Left ventricle myocardium inferior (tissue), 1 donor: ENCODE measurements at regions not wholly inside any gene's neighbourhood (a gene's known extent, or its start where the extent isn't known, plus 50 kb on each side); places are given as distances from the start of the nearest gene placed in this dataset.

ENCODE experiments used
- DNase-seq: peaks from one replicate; pipeline ENCODE4 v3.0.0-alpha.2; 2020
- H3K27ac ChIP-seq: fragments of 200-600 bp; replicated peaks from 2 replicates; pipeline ENCODE4 v1.8.0; 2021
- H3K27me3 ChIP-seq: fragments of 200-600 bp; 2 replicates; pipeline ENCODE4 v1.8.0; 2021; ENCODE audit warnings: low read depth
- H3K36me3 ChIP-seq: fragments of 200-600 bp; 2 replicates; pipeline ENCODE4 v1.8.0; 2021
- H3K4me1 ChIP-seq: fragments of 200-600 bp; 2 replicates; pipeline ENCODE4 v1.8.0; 2021
- H3K4me3 ChIP-seq: fragments of 200-600 bp; 2 replicates; pipeline ENCODE4 v1.8.0; 2021; ENCODE audit warnings: mild to moderate bottlenecking, moderate library complexity
- H3K9me3 ChIP-seq: fragments of 200-600 bp; replicated peaks from 2 replicates; pipeline ENCODE4 v1.8.0; 2021
- intact Hi-C: fragments of 100-400 bp; cut with micrococcal nuclease; formaldehyde crosslinking; loops from one replicate; pipeline ENCODE4 v1.11.0; 2022
- TF ChIP-seq, protein P1 (sequence below): fragments of 200-600 bp; IDR thresholded peaks from 2 replicates; pipeline ENCODE4 v1.8.0; 2021; ENCODE audit warnings: antibody characterized with exemption, mild to moderate bottlenecking, borderline replicate concordance
- donor health status: DM: no; HTN: yes; CAD: no; lungs with severe emphysema.

DNA sequence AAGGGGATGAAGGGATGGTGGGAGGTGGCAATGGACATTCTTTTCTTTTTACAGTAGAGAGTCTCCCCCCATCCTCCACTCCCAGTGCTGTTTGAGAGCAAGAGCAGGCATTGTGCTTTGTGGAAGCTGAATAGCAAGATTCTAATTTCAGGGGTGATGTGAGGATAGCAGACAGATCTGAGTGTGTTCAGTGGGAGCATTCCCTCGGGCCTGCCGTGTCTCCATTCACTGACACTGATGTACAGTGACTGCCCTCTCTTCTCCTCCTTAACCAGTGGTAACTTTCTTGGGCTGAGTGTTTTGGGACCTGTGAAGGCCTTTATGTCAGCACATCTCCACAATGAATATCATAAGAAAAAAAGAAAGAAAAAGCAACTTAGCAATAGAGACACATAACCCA lies 396.6 kb upstream of the RPS6KA3 start:
- Histone ChIP-seq H3K9me3 (no peaks in the 10 kb centered on the region), H3K4me3 (no peak overlapping the region), H3K36me3 (no peaks in the 10 kb centered on the region), H3K4me1 (no peaks in the 10 kb centered on the region), H3K27ac (no peak overlapping the region), H3K27me3 (no peaks in the 10 kb centered on the region)
- no peak for DNase-seq
- TF ChIP-seq, protein P1, sequence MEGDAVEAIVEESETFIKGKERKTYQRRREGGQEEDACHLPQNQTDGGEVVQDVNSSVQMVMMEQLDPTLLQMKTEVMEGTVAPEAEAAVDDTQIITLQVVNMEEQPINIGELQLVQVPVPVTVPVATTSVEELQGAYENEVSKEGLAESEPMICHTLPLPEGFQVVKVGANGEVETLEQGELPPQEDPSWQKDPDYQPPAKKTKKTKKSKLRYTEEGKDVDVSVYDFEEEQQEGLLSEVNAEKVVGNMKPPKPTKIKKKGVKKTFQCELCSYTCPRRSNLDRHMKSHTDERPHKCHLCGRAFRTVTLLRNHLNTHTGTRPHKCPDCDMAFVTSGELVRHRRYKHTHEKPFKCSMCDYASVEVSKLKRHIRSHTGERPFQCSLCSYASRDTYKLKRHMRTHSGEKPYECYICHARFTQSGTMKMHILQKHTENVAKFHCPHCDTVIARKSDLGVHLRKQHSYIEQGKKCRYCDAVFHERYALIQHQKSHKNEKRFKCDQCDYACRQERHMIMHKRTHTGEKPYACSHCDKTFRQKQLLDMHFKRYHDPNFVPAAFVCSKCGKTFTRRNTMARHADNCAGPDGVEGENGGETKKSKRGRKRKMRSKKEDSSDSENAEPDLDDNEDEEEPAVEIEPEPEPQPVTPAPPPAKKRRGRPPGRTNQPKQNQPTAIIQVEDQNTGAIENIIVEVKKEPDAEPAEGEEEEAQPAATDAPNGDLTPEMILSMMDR: no peak
- intact Hi-C loops: no loop called here

DNA sequence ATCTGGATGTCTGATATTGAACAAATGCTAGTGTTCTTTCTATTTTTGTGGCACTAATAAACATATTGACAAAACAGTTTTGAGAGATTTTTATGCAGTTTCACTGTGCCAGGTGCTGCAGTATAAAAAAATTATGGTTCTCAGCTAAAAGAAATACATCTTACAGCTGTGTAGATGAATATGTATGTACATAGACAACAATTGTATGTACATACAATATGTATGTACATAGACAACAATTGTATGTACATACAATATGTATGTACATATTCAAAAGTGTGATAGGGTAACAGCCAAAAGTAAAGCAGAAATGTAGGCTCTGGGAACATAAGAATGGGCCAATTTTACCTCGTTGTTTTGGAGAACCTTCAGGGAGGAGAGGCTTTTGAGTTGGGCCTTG lies 390.0 kb upstream of the RPS6KA3 start:
- no peak for DNase-seq
- Histone ChIP-seq H3K27me3 (no peaks in the 10 kb centered on the region), H3K4me3 (no peak overlapping the region), H3K4me1 (no peaks in the 10 kb centered on the region), H3K9me3 (no peaks in the 10 kb centered on the region), H3K36me3 (no peaks in the 10 kb centered on the region), H3K27ac (no peak overlapping the region)
- intact Hi-C loops: no loop called here
- TF ChIP-seq, protein P1: no peak

DNA sequence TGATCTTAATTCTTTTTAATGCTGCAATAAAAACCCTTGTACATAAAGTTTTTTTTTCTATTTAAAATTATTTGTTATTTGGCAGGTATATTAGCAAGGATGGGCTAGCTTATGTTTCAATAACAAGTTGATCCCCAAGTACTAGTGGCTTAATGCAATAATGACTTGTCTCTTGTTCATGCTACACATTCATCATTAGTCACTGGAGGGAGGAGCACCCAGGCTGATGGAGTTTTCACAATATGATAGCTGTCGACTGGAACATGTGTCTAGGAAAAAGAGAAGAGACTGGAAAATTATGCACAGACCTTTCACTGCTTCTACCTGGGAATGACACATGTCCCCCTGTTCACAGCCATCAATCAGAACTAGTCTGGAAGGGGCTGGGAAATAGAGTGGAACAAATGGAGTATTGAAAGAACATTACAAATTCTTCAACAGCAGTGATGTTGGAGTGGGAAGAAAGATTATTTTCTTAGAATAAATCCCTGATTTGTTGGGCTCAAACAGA lies 387.9 kb upstream of the RPS6KA3 start:
- no peak for DNase-seq

DNA sequence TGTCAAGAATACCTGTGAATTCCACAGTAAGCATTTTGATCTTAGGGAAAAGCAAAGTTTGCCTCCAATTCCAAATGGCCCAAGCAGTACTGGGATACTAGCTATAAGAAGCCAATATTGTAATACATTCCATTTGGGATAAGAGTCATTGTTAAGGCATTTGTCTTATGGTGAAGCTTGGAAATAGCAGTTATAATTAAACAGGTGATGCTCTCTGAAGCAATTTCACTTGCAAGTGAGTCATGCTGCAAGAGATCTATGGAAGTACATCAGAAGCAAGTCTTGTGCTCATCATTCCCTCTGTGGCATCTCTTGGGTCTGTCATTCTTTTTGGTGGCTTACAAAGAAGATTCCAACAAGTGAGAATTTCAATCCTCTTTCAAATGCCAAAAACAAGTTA lies 386.4 kb upstream of the RPS6KA3 start:
- H3K9me3 ChIP-seq: no peaks in the 10 kb centered on the region
- TF ChIP-seq, protein P1: no peak
- no peaks in the 10 kb centered on the region for H3K36me3 ChIP-seq
- H3K27ac ChIP-seq: no peak overlapping the region
- no peaks in the 10 kb centered on the region for H3K27me3 ChIP-seq
- H3K4me1 ChIP-seq: no peaks in the 10 kb centered on the region
- intact Hi-C loops: no loop called here
- no peak for DNase-seq
- H3K4me3 ChIP-seq: no peak overlapping the region

More for the DNA sequence above, 387.9 kb upstream of the RPS6KA3 start:
- no peaks in the 10 kb centered on the region for H3K4me1 ChIP-seq
- H3K4me3 ChIP-seq: no peak overlapping the region
- no peak overlapping the region for H3K27ac ChIP-seq
- no peaks in the 10 kb centered on the region for H3K9me3 ChIP-seq
- TF ChIP-seq, protein P1: no peak
- intact Hi-C loops: no loop called here
- no peaks in the 10 kb centered on the region for H3K27me3 ChIP-seq
- H3K36me3 ChIP-seq: no peaks in the 10 kb centered on the region

DNA sequence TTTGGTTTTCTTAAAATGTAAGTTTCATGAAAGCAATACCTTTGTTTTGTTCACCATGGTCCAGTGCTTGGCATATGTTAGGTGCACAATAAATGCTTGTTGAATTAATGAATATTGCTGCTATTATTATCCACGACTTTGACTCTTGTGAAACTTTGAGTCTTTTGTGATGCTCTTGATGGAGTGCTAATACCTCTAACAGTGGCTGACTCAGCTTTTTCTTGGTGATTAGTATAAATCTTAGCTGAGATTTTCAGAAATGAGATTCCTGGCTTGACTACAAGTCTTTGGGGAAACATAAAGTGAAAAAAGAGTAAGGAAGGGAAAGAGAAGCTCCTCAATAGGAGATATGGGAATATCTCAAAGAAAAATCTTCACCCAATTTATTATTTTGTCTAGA lies 375.2 kb upstream of the RPS6KA3 start:
- Histone ChIP-seq H3K27me3 (no peaks in the 10 kb centered on the region), H3K9me3 (no peaks in the 10 kb centered on the region), H3K27ac (no peak overlapping the region), H3K36me3 (no peaks in the 10 kb centered on the region), H3K4me3 (no peak overlapping the region), H3K4me1 (no peaks in the 10 kb centered on the region)
- TF ChIP-seq, protein P1: no peak
- no peak for DNase-seq
- intact Hi-C loops: no loop called here

DNA sequence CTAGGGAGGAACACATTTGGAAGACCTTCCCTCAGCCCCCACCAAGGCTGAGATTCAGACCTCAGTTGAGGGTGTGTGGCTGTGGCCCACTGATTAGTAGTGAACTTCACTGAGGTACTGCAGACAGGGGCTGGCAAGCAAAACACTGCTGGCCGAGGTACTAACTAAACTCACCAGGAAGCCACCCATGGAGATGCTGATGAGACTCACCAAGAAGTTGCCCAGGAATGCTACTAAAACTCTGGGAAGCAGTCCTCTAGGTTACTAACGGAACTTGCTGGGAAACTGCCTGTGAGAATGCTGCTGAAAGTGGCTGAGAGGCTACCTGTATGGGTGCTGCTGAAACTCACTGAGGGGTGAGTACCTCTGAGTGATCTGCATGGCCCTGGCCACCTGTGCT lies 372.4 kb upstream of the RPS6KA3 start:
- Histone ChIP-seq H3K27me3 (no peaks in the 10 kb centered on the region), H3K4me3 (no peak overlapping the region), H3K36me3 (no peaks in the 10 kb centered on the region), H3K9me3 (no peaks in the 10 kb centered on the region), H3K4me1 (no peaks in the 10 kb centered on the region), H3K27ac (no peak overlapping the region)
- no peak for DNase-seq
- intact Hi-C loops: no loop called here
- TF ChIP-seq, protein P1: no peak
